ENCODE measurements at regions not wholly inside any gene's neighbourhood (a gene's known extent, or its start where the extent isn't known, plus 50 kb on each side); places are given as distances from the start of the nearest gene placed in this dataset.

- no peak for DNase-seq (ENCODE audit: low spot score)
Observed at GRCh38 chr11:70824605-70825245, 426.4 kb downstream of the CTTN start.

- no peak for DNase-seq (ENCODE audit: low spot score)
Observed at GRCh38 chr11:70825893-70826540, 426.4 kb downstream of the SHANK2 start.

- DNase-seq (ENCODE audit: low spot score): no peak
Observed at GRCh38 chr11:70826541-70827335, 425.6 kb downstream of the SHANK2 start.

GRCh38 chr11:70828593-70829082, 423.7 kb downstream of the SHANK2 start:
- no peak for DNase-seq (ENCODE audit: low spot score)

GRCh38 chr11:70829134-70829885, 423.1 kb downstream of the SHANK2 start:
- DNase-seq (ENCODE audit: low spot score): no peak

- DNase-seq (ENCODE audit: low spot score): no peak
Observed at GRCh38 chr11:70829886-70830272, 422.5 kb downstream of the SHANK2 start.

GRCh38 chr11:70833011-70833410, 419.4 kb downstream of the SHANK2 start:
- DNase-seq (ENCODE audit: low spot score): no peak

GRCh38 chr11:70833554-70833953, 418.8 kb downstream of the SHANK2 start:
- no peak for DNase-seq (ENCODE audit: low spot score)

- no peak for DNase-seq (ENCODE audit: low spot score)
Observed at GRCh38 chr11:70834277-70834940, 418.0 kb downstream of the SHANK2 start.

GRCh38 chr11:70834984-70835560, 417.3 kb downstream of the SHANK2 start:
- DNase-seq (ENCODE audit: low spot score): no peak

- DNase-seq (ENCODE audit: low spot score): no peak
Observed at GRCh38 chr11:70836071-70836470, 416.3 kb downstream of the SHANK2 start.

- no peak for DNase-seq (ENCODE audit: low spot score)
Observed at GRCh38 chr11:70838198-70838597, 414.2 kb downstream of the SHANK2 start.

GRCh38 chr11:70839851-70840250, 412.5 kb downstream of the SHANK2 start:
- no peak for DNase-seq (ENCODE audit: low spot score)

- no peak for DNase-seq (ENCODE audit: low spot score)
Observed at GRCh38 chr11:70841264-70841663, 411.1 kb downstream of the SHANK2 start.

- no peak for DNase-seq (ENCODE audit: low spot score)
Observed at GRCh38 chr11:70842256-70842655, 410.1 kb downstream of the SHANK2 start.

GRCh38 chr11:70842701-70843100, 409.7 kb downstream of the SHANK2 start:
- DNase-seq (ENCODE audit: low spot score): no peak

- DNase-seq (ENCODE audit: low spot score): no peak
Observed at GRCh38 chr11:70843906-70844305, 408.5 kb downstream of the SHANK2 start.

- no peak for DNase-seq (ENCODE audit: low spot score)
Observed at GRCh38 chr11:70844387-70844786, 408.0 kb downstream of the SHANK2 start.

- no peak for DNase-seq (ENCODE audit: low spot score)
Observed at GRCh38 chr11:70845591-70846041, 406.8 kb downstream of the SHANK2 start.

GRCh38 chr11:70846781-70847655, 405.4 kb downstream of the SHANK2 start:
- DNase-seq (ENCODE audit: low spot score): no peak

All from LoVo (cell line).